ENCODE measurements at regions not wholly inside any gene's neighbourhood (a gene's known extent, or its start where the extent isn't known, plus 50 kb on each side); places are given as distances from the start of the nearest gene placed in this dataset.
"Not testable (repeated sequence)": the region's sequence is repeated elsewhere in the genome, so short reads cannot be mapped to it uniquely, and the experiment has no call there.

DNA sequence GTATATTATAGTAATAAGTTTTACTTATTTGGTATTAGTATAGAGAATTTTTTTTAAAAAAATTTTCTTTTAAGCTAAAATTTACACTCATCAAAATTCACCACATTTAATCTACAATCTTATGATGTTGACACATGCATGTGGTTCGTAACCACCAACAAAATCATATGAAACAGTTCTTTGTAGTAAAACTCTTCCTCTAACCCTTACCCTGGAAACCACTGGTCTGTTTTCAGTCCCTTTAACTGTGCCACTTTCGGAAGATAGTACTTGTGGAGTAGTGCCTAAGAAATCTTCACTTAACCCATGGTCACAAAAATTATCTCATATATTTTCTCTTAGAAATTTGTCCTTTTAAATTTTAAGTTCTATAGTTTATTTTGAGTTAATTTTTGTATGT lies 1498.8 kb downstream of the MAT2B start:
- H3K9me3 Mint-ChIP-seq = no peaks in the 10 kb centered on the region

DNA sequence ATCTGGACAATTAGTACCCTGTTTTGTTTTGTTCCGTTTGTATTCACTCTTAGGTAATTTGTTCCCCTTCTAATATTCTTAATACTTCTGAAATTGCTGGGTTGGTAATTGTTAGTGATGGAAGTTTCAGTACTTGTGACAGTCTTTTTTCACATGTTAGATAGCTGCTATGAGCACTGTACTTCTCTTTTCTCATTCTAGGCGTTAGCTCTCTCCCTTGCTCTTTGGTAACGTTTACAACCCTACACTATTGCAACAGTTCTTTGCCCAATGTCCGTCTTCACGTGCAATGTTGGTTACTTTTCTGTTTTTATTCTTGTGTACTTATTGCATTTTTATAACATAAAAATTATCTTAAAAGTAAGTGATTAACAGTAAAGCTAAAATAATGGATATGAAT lies 1509.0 kb downstream of the MAT2B start:
- no peaks in the 10 kb centered on the region for H3K4me1 Mint-ChIP-seq (ENCODE audit: low read depth)
- peaks cover 9% of the 10 kb centered on the region for H3K9me3 Mint-ChIP-seq
- H3K27ac Mint-ChIP-seq = no peak overlapping the region
- no peaks in the 10 kb centered on the region for H3K27me3 Mint-ChIP-seq
- H3K4me3 Mint-ChIP-seq = no peak overlapping the region
- no peaks in the 10 kb centered on the region for H3K36me3 Mint-ChIP-seq (ENCODE audit: low read depth)

More for the DNA sequence above, 1498.8 kb downstream of the MAT2B start:
- no peak overlapping the region for H3K27ac Mint-ChIP-seq
- H3K27me3 Mint-ChIP-seq = no peaks in the 10 kb centered on the region
- no peaks in the 10 kb centered on the region for H3K36me3 Mint-ChIP-seq (ENCODE audit: low read depth)
- no peaks in the 10 kb centered on the region for H3K4me1 Mint-ChIP-seq (ENCODE audit: low read depth)
- H3K4me3 Mint-ChIP-seq = no peak overlapping the region

DNA sequence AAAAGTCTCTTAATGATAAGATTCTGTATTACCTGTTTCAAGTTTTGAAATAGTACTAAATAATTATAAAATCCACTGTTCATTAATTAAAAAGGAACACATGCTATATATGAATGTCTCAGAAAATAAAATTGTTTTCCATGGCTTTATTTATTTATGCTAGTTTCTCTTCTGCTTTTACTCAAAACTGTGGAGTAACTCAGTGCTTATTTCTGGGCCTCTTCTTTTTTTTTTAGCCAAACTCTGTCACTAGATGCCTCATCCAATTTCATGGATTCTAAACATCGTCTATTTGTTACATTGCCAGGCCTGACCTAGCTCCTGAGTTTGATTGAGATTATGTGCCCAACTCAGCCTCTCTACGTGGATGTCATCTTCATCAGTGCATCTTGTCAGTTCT lies 1509.7 kb downstream of the MAT2B start:
- peaks cover 9% of the 10 kb centered on the region for H3K9me3 Mint-ChIP-seq
- H3K4me1 Mint-ChIP-seq (ENCODE audit: low read depth) = no peaks in the 10 kb centered on the region
- no peaks in the 10 kb centered on the region for H3K36me3 Mint-ChIP-seq (ENCODE audit: low read depth)
- no peak overlapping the region for H3K4me3 Mint-ChIP-seq
- H3K27ac Mint-ChIP-seq = no peak overlapping the region
- H3K27me3 Mint-ChIP-seq = no peaks in the 10 kb centered on the region

DNA sequence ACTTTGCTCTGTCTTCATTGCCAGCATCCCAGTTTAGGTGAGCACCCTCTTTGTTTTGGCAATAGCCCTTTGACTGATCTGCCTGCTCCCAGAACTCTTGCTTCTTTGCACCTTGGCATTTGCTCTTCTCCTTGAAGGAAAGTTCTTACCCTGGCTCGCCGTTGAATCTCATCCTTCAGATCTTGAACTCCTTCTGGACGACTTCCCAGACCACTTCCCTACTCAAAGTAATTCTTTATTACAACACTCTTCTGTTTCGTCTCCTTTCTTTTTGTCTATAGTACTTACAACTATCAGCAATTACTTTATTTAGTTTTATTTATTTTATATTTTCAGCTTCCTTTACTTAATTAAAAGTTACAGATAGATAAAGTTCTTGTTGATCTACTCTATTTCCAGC lies 1510.1 kb downstream of the MAT2B start:
- no peak overlapping the region for H3K4me3 Mint-ChIP-seq
- H3K9me3 Mint-ChIP-seq = peaks cover 9% of the 10 kb centered on the region
- H3K27ac Mint-ChIP-seq = no peak overlapping the region
- no peaks in the 10 kb centered on the region for H3K27me3 Mint-ChIP-seq
- H3K36me3 Mint-ChIP-seq (ENCODE audit: low read depth) = no peaks in the 10 kb centered on the region
- no peaks in the 10 kb centered on the region for H3K4me1 Mint-ChIP-seq (ENCODE audit: low read depth)

DNA sequence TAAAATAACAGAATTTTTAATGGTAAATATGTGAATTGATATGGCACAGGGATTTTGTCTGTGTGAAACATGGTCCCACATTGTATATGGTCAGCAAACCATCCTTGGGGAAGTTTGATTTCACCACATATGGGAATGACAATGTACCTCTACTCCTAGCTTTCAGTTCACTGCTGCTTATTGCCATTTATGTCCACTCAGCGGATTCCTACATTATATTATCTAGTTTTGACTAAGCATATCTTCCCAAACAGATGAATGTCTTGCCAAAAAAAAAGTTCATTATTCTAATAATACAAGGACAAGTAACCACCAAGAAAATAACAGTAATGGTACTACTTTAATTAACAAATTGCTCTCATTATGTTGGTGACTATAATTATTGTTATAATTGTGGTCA lies 1521.6 kb downstream of the MAT2B start:
- Mint-ChIP-seq H3K4me1 (ENCODE audit: low read depth) (no peaks in the 10 kb centered on the region), H3K27me3 (no peaks in the 10 kb centered on the region), H3K4me3 (no peak overlapping the region), H3K36me3 (ENCODE audit: low read depth) (no peaks in the 10 kb centered on the region), H3K27ac (no peak overlapping the region), H3K9me3 (peaks cover 8% of the 10 kb centered on the region)

DNA sequence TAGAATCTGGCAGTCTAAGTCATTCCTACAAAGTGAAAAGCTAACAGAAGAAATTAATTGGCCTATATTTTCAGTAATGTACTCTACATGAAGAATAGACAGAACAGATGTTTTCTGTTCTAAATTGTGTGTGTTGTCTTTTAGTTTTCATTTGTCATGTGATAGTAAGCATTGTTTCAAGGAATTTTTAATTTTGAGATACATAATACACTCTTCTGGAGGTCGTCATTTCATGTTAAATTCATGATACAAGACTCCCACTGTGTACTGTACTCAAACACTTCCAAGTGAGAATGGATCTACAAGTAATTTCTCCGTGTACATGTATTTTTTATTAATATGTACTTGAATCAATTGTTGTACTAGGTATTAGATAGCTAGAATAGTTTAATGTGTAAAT lies 1522.9 kb downstream of the MAT2B start:
- H3K4me1 Mint-ChIP-seq (ENCODE audit: low read depth) = no peaks in the 10 kb centered on the region
- no peak overlapping the region for H3K27ac Mint-ChIP-seq
- peaks cover 5% of the 10 kb centered on the region for H3K9me3 Mint-ChIP-seq
- no peaks in the 10 kb centered on the region for H3K36me3 Mint-ChIP-seq (ENCODE audit: low read depth)
- no peaks in the 10 kb centered on the region for H3K27me3 Mint-ChIP-seq
- H3K4me3 Mint-ChIP-seq = no peak overlapping the region

DNA sequence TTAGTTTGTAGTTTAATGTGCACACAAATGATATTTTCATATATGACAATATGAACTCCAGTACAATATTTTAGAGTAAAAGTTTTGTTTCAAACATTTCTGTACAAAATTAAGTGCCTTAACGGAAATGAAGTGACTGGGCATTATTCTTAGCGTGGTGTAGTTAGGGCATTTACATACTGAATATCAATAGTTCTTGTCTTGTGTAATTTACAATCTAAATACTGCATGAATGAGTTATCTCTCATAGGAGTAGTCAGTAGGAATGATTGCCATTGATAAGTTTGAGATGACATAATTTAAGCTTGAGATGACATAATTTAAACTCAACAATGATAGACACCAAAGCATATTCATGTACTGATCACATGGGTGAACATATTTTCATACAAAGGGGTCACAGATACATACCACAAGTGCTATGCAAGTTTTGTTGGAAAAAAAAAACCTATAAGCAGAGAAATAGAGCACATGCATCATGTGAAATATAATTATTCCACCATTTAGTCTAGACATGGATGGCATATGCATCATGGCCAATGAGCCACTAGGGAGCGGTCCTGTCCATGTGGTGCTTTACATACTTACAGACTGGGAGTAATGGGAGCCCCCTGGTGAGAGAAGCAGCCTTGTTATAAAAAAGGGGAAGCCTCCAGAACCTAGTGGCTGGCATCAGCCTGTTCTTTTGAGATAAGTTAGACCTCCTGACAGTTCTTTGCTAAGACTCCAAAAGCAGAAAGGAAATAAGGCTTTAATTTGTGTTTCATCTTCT lies 1523.9 kb downstream of the MAT2B start:
- Mint-ChIP-seq H3K36me3 (ENCODE audit: low read depth) (no peaks in the 10 kb centered on the region), H3K9me3 (no peaks in the 10 kb centered on the region), H3K27ac (no peak overlapping the region), H3K27me3 (no peaks in the 10 kb centered on the region), H3K4me1 (ENCODE audit: low read depth) (no peaks in the 10 kb centered on the region), H3K4me3 (no peak overlapping the region)

DNA sequence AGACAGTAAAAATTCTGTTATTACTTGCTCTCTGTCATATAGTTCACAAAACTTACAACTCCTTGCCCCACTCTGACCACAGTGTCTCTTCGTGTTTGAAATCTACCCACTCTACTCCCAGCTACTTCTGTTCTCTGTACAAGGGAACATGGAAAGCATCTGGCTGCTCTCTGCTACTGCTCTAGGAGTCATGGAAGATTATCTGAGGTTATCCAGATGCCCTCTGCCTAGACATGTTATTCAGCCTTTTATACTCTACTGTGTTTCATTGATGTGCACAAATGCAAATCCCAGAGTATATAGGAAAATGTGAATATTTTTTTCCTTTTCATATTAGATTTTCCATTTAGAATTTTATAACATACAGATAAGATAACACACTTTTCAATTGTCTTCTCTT lies 1525.6 kb downstream of the MAT2B start:
- Mint-ChIP-seq H3K4me3 (no peak overlapping the region), H3K9me3 (no peaks in the 10 kb centered on the region)

DNA sequence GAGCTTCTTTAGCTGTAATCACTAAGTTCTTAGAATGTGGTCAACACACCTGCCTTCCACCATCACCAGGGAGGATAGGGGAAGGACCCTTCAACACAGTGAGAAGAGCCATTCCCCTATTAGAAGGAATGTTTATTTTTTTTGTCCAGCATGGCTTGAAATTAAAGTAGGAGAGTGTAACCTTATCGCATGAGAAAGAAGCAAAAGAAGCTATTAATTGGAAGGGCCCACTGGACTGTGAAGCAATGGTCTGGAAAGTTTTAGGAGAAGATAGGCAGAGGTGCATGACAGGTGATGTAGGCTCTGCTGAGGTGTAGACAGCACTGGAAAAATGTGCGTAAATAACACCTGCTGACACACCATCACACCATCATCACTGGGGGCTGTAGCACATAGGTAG lies 1526.0 kb downstream of the MAT2B start:
- H3K27ac Mint-ChIP-seq = no peak overlapping the region

More for the DNA sequence above, 1525.6 kb downstream of the MAT2B start:
- no peak overlapping the region for H3K27ac Mint-ChIP-seq
- H3K27me3 Mint-ChIP-seq = no peaks in the 10 kb centered on the region
- no peaks in the 10 kb centered on the region for H3K36me3 Mint-ChIP-seq (ENCODE audit: low read depth)
- H3K4me1 Mint-ChIP-seq (ENCODE audit: low read depth) = no peaks in the 10 kb centered on the region

DNA sequence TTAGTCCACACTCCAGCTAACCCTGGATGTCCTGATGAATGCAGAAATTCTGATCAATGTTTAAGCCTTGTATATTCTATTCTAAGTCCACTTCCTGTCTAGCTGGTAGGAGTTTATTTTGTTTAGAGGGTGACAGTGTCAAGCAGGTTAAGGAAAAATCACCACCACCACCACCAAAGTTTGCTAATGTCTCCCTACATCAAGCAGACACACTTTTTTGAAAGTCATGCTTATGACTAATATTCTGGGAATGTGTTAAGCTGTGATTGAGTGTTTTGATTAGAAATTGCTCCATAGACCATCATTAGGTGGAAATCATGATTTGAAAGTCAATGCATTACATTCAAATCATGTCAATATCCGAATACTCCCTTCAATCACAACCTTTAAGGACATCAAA lies 1530.1 kb downstream of the MAT2B start:
- no peaks in the 10 kb centered on the region for H3K36me3 Mint-ChIP-seq (ENCODE audit: low read depth)
- H3K27me3 Mint-ChIP-seq = no peaks in the 10 kb centered on the region
- H3K4me3 Mint-ChIP-seq = no peak overlapping the region
- H3K27ac Mint-ChIP-seq = no peak overlapping the region
- no peaks in the 10 kb centered on the region for H3K9me3 Mint-ChIP-seq
- no peaks in the 10 kb centered on the region for H3K4me1 Mint-ChIP-seq (ENCODE audit: low read depth)

More for the DNA sequence above, 1526.0 kb downstream of the MAT2B start:
- H3K4me3 Mint-ChIP-seq = no peak overlapping the region
- H3K4me1 Mint-ChIP-seq (ENCODE audit: low read depth) = no peaks in the 10 kb centered on the region
- no peaks in the 10 kb centered on the region for H3K27me3 Mint-ChIP-seq
- no peaks in the 10 kb centered on the region for H3K9me3 Mint-ChIP-seq
- H3K36me3 Mint-ChIP-seq (ENCODE audit: low read depth) = no peaks in the 10 kb centered on the region

DNA sequence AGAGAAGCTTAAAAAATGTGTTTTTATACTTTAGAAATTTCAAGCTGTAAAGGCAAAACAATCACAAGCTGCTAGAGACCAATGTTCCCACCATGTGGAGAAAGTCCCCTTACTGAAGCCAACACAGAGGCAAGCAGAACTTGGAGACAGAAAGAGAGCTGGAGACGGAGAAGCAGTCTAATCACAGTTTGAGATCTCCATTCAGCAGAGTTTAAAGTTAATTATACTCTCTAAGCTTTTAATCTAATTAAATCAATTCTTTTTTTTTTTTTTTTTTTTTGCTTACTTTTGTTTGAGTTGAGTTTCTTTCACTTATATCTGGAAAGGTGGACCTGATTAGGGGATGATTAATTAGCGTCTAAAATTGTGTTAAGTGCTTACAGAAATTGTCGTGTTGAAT lies 1534.3 kb downstream of the MAT2B start:
- Mint-ChIP-seq H3K4me3 (no peak overlapping the region), H3K4me1 (ENCODE audit: low read depth) (no peaks in the 10 kb centered on the region), H3K27me3 (no peaks in the 10 kb centered on the region), H3K27ac (no peak overlapping the region), H3K36me3 (ENCODE audit: low read depth) (no peaks in the 10 kb centered on the region), H3K9me3 (peaks cover 5% of the 10 kb centered on the region)

DNA sequence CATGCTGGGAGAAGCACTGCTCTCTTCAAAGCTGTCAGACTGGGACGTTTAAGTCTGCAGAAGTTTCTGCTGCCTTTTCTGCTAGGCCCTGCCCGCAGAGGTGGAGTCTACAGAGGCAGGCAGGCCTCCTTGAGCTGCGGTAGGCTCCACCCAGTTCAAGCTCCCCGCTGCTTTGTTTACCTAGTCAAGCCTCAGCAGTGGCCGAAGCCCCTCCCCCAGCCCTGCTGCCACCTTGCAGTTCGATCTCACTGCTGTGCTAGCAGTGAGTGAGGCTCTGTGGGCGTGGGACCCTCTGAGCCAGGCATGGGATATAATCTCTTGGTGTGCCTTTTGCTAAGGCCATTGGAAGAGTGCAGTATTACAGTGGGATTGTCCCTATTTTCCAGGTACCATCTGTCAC lies 1540.5 kb downstream of the MAT2B start:
- not testable (repeated sequence) for H3K4me3 Mint-ChIP-seq

DNA sequence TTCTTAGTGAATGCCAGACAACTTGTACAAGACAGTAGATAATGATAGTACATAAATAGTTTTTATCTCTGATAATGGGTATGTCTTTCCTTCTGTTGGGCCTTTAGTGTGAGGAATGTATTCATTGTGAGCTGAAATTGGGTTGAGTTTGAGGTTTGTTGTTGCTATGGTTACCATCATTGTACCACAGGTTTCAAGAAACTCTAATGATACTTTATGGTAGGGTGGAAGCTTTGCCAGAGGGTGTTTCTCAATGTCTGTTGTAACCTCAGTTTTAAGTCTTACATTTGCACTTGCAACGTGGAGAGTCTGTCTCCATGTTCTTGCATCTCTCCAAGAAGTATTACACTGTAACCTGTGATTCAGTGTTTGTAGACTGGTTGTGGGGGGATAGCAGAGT lies 1550.1 kb downstream of the MAT2B start:
- H3K4me1 Mint-ChIP-seq (ENCODE audit: low read depth) = no peaks in the 10 kb centered on the region
- peaks cover 4% of the 10 kb centered on the region for H3K9me3 Mint-ChIP-seq
- H3K36me3 Mint-ChIP-seq (ENCODE audit: low read depth) = no peaks in the 10 kb centered on the region
- no peak overlapping the region for H3K27ac Mint-ChIP-seq
- H3K4me3 Mint-ChIP-seq = no peak overlapping the region
- no peaks in the 10 kb centered on the region for H3K27me3 Mint-ChIP-seq

More for the DNA sequence above, 1540.5 kb downstream of the MAT2B start:
- H3K9me3 Mint-ChIP-seq; H3K36me3 Mint-ChIP-seq (ENCODE audit: low read depth); H3K27ac Mint-ChIP-seq; H3K4me1 Mint-ChIP-seq (ENCODE audit: low read depth); H3K27me3 Mint-ChIP-seq: not testable (repeated sequence)

DNA sequence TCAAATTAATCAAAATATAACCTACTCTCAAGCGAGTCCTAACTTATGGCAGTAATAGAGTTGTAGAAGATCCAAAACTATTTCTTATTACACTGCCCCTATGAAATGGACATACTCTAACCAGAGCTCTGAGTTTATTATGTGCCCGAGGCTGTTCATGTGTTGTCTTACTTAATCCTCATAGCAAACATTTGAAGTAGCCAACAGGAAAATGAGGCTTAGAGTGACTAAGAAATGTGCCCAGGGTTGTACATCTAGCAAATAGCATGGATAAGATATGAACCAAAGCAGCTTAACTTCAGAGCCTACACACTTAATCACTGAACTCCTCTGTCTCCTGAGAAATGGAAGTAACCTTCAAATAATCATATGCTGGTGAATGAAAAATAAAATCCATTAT lies 1551.7 kb downstream of the MAT2B start:
- Mint-ChIP-seq H3K4me3 (no peak overlapping the region), H3K9me3 (peaks cover 4% of the 10 kb centered on the region), H3K36me3 (ENCODE audit: low read depth) (no peaks in the 10 kb centered on the region), H3K27ac (no peak overlapping the region), H3K4me1 (ENCODE audit: low read depth) (no peaks in the 10 kb centered on the region), H3K27me3 (no peaks in the 10 kb centered on the region)

DNA sequence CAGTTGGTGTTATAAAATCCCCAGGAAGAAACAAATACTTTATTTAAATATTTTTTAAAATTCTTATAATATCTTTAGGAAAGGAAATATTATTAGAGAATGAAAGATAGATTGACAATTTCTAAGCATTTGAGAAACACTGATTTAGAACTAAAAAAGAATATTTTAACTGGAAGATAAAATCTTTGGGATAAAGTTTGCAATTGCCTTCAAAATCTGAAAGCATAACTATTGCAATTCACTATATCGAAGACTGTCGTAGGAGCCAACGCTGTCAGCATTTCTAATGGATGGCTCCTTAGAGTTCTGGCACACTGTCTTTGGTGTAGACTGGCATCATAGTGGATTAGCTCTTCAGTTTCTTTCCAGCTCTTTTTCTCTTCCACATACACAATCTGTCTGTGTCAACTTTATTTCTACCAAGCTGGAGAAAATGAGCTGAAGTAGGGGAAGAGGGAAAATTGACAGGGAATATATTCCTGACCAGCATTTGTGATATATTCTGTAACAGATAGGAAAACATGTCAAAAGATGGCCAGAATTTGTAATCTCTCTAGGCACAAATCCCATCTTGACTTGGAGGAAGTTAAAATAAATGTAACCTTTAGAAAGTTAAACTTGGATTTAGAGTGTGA lies 1561.4 kb downstream of the MAT2B start:
- Mint-ChIP-seq H3K4me1 (ENCODE audit: low read depth) (no peaks in the 10 kb centered on the region), H3K27me3 (no peaks in the 10 kb centered on the region), H3K4me3 (no peak overlapping the region), H3K36me3 (ENCODE audit: low read depth) (no peaks in the 10 kb centered on the region), H3K27ac (no peak overlapping the region), H3K9me3 (peaks cover 11% of the 10 kb centered on the region)

DNA sequence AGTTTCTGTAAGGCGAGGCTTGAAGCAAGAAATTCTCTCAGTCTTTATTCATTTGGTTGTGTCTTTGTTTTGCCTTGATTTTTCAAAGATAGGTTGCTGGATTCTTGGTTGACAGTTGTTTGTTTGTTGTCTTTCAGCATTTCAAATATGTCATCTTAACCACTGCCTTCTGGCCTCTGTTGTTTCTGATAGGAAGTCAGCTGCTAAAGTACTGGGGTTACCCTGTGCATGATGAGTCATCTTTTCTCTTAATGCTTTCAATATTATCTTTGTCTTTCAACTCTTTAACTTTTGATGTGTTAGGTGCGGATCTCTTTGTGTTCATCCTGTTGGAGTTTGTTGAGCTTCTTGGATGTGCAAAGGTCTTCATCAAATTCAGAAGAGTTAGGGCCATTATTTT lies 1571.3 kb downstream of the MAT2B start:
- Mint-ChIP-seq H3K4me1 (ENCODE audit: low read depth) (no peaks in the 10 kb centered on the region), H3K36me3 (ENCODE audit: low read depth) (no peaks in the 10 kb centered on the region), H3K4me3 (no peak overlapping the region), H3K27ac (no peak overlapping the region), H3K9me3 (peaks cover 14% of the 10 kb centered on the region), H3K27me3 (no peaks in the 10 kb centered on the region)
